C1 segment of cervical spinal cord (tissue), 14 donors: ENCODE measurements at regions not wholly inside any gene's neighbourhood (a gene's known extent, or its start where the extent isn't known, plus 50 kb on each side); places are given as distances from the start of the nearest gene placed in this dataset.
A peak's percentile ranks its signal among the peaks of the same experiment; 100 is the strongest.
"Not testable (repeated sequence)": the region's sequence is repeated elsewhere in the genome, so short reads cannot be mapped to it uniquely, and the experiment has no call there.

Experiments
- DNase-seq, 14 donors: peaks; one replicate each; lab custom pipeline; 2025; lab: John Stamatoyannopoulos, UW

- no peak for DNase-seq
These were observed 168.0 kb upstream of the CHD6 start for GRCh38 chr20:41786158-41786557.

- DNase-seq: no peak
These were observed 166.2 kb upstream of the CHD6 start for GRCh38 chr20:41784209-41784958.

GRCh38 chr20:41783423-41784208 is 165.4 kb upstream of the CHD6 start:
- no peak for DNase-seq

- no peak for DNase-seq
These were observed 164.7 kb upstream of the CHD6 start for GRCh38 chr20:41782730-41783406.

- no peak for DNase-seq
These were observed 164.1 kb upstream of the CHD6 start for GRCh38 chr20:41782255-41782654.

- no peak for DNase-seq
These were observed 158.2 kb upstream of the CHD6 start for GRCh38 chr20:41776421-41776820.

- no peak for DNase-seq
These were observed 156.1 kb upstream of the CHD6 start for GRCh38 chr20:41774291-41774690.

GRCh38 chr20:41770965-41771364 is 152.8 kb upstream of the CHD6 start:
- no peak for DNase-seq

GRCh38 chr20:41770427-41770826 is 152.2 kb upstream of the CHD6 start:
- no peak for DNase-seq

- DNase-seq: no peak
These were observed 151.4 kb upstream of the CHD6 start for GRCh38 chr20:41769592-41770018.

- DNase-seq: no peak
These were observed 132.0 kb upstream of the CHD6 start for GRCh38 chr20:41750137-41750536.

GRCh38 chr20:41748756-41749582 is 130.8 kb upstream of the CHD6 start:
- DNase-seq: no peak

GRCh38 chr20:41748051-41748450 is 129.9 kb upstream of the CHD6 start:
- DNase-seq: no peak

GRCh38 chr20:41747226-41747625 is 129.0 kb upstream of the CHD6 start:
- DNase-seq: no peak

- no peak for DNase-seq
These were observed 128.5 kb upstream of the CHD6 start for GRCh38 chr20:41746635-41747034.

GRCh38 chr20:41738604-41739206 is 120.5 kb upstream of the CHD6 start:
- DNase-seq: peak in 5 of 14 donors; percentile 7 to 40 (median 25)

GRCh38 chr20:41735949-41736348 is 117.8 kb upstream of the CHD6 start:
- DNase-seq: no peak

- DNase-seq: peak in 2 of 14 donors; percentile 0 to 1
These were observed 116.3 kb upstream of the CHD6 start for GRCh38 chr20:41734506-41734945.

- no peak for DNase-seq
These were observed 115.0 kb upstream of the CHD6 start for GRCh38 chr20:41733151-41733550.

GRCh38 chr20:41731198-41731597 is 113.0 kb upstream of the CHD6 start:
- not testable (repeated sequence) for DNase-seq

- DNase-seq: not testable (repeated sequence)
These were observed 109.5 kb upstream of the CHD6 start for GRCh38 chr20:41727681-41728080.
